ENCODE measurements at regions not wholly inside any gene's neighbourhood (a gene's known extent, or its start where the extent isn't known, plus 50 kb on each side); places are given as distances from the start of the nearest gene placed in this dataset.

DNA sequence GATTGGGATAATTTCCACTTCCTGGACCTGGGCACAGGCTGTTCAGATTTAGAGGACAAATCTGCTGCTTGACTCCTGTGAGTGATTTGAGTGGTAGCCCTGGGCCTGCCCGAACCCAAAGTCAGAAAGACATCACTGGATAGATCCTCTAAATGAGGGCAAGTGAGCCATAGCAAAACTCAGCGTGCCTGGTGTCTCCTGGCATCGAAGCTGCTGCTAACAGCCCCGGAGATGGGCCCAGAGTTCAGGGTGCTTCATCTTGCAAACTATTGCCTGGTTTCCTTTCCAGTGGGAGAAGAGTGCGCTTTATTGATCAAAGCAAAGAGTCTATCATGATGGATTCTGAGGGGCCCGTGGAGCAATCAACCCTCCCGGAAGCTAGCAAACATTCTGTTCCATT lies 153.1 kb upstream of the KLHL29 start:
- H3K36me3 ChIP-seq, result no peaks in the 10 kb centered on the region
- intact Hi-C loops (cut with DNase I), result no loop called here
- H3K4me3 ChIP-seq, result no peak overlapping the region
- H3K27ac ChIP-seq, result no peak overlapping the region
- DNase-seq, result no peak
- no peaks in the 10 kb centered on the region for H3K9me3 ChIP-seq
- TF ChIP-seq POLR2A (IDR thresholded peaks at IDR 0.05) (no peak), EP300 (IDR thresholded peaks at IDR 0.05) (no peak)
- TF ChIP-seq, protein P1, sequence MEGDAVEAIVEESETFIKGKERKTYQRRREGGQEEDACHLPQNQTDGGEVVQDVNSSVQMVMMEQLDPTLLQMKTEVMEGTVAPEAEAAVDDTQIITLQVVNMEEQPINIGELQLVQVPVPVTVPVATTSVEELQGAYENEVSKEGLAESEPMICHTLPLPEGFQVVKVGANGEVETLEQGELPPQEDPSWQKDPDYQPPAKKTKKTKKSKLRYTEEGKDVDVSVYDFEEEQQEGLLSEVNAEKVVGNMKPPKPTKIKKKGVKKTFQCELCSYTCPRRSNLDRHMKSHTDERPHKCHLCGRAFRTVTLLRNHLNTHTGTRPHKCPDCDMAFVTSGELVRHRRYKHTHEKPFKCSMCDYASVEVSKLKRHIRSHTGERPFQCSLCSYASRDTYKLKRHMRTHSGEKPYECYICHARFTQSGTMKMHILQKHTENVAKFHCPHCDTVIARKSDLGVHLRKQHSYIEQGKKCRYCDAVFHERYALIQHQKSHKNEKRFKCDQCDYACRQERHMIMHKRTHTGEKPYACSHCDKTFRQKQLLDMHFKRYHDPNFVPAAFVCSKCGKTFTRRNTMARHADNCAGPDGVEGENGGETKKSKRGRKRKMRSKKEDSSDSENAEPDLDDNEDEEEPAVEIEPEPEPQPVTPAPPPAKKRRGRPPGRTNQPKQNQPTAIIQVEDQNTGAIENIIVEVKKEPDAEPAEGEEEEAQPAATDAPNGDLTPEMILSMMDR (IDR thresholded peaks at IDR 0.05), result no peak
- no peaks in the 10 kb centered on the region for H3K27me3 ChIP-seq
- WGBS, 3 donors, result 90 to 94% (median 92%) methylated on average over 7 of the region's 7 CpGs
- no peaks in the 10 kb centered on the region for H3K4me1 ChIP-seq (ENCODE audit: insufficient read depth)

- TF ChIP-seq, protein P1 (IDR thresholded peaks at IDR 0.05), result no peak
- TF ChIP-seq POLR2A (IDR thresholded peaks at IDR 0.05), result no peak
- TF ChIP-seq EP300 (IDR thresholded peaks at IDR 0.05), result no peak
- Histone ChIP-seq H3K27ac (no peak overlapping the region), H3K4me1 (ENCODE audit: insufficient read depth) (no peaks in the 10 kb centered on the region), H3K27me3 (no peaks in the 10 kb centered on the region), H3K36me3 (no peaks in the 10 kb centered on the region), H3K9me3 (no peaks in the 10 kb centered on the region), H3K4me3 (no peak overlapping the region)
- DNase-seq, result no peak
- intact Hi-C loops (cut with DNase I), result no loop called here
- 78 to 80% (median 79%) methylated on average over 2 of the region's 2 CpGs for whole genome bisulfite sequencing, 3 donors
Measured at GRCh38 chr2:23235292-23235691, 149.7 kb upstream of the KLHL29 start.

GRCh38 chr2:23235736-23236135 lies 149.2 kb upstream of the KLHL29 start:
- no peak overlapping the region for H3K4me3 ChIP-seq
- 52 to 60% (median 54%) methylated on average over 6 of the region's 6 CpGs for whole genome bisulfite sequencing, 3 donors
- no peak for TF ChIP-seq EP300 (IDR thresholded peaks at IDR 0.05)
- TF ChIP-seq, protein P1 (IDR thresholded peaks at IDR 0.05), result no peak
- TF ChIP-seq POLR2A (IDR thresholded peaks at IDR 0.05), result no peak
- no peaks in the 10 kb centered on the region for H3K36me3 ChIP-seq
- DNase-seq, result no peak
- intact Hi-C loops (cut with DNase I), result no loop called here
- no peaks in the 10 kb centered on the region for H3K9me3 ChIP-seq
- H3K27me3 ChIP-seq, result no peaks in the 10 kb centered on the region
- no peaks in the 10 kb centered on the region for H3K4me1 ChIP-seq (ENCODE audit: insufficient read depth)
- H3K27ac ChIP-seq, result no peak overlapping the region

GRCh38 chr2:23237147-23237546 lies 147.8 kb upstream of the KLHL29 start:
- no peaks in the 10 kb centered on the region for H3K27me3 ChIP-seq
- intact Hi-C loops (cut with DNase I), result no loop called here
- no peaks in the 10 kb centered on the region for H3K4me1 ChIP-seq (ENCODE audit: insufficient read depth)
- DNase-seq, result no peak
- 94 to 96% (median 95%) methylated on average over 7 of the region's 7 CpGs for WGBS, 3 donors
- no peaks in the 10 kb centered on the region for H3K9me3 ChIP-seq
- TF ChIP-seq, protein P1 (IDR thresholded peaks at IDR 0.05), result no peak
- TF ChIP-seq POLR2A (IDR thresholded peaks at IDR 0.05) (no peak), EP300 (IDR thresholded peaks at IDR 0.05) (no peak)
- H3K4me3 ChIP-seq, result no peak overlapping the region
- no peak overlapping the region for H3K27ac ChIP-seq
- no peaks in the 10 kb centered on the region for H3K36me3 ChIP-seq

All from ovary (tissue), 7 donors.